Testis (tissue), 2 donors: ENCODE measurements at regions not wholly inside any gene's neighbourhood (a gene's known extent, or its start where the extent isn't known, plus 50 kb on each side); places are given as distances from the start of the nearest gene placed in this dataset.
A peak's percentile ranks its signal among the peaks of the same experiment; 100 is the strongest.
"Not testable (repeated sequence)": the region's sequence is repeated elsewhere in the genome, so short reads cannot be mapped to it uniquely, and the experiment has no call there.

Experiments used
- DNase-seq: peaks from one replicate; pipeline ENCODE4 v3.0.0-alpha.2; 2019
- H3K27ac ChIP-seq, 2 donors: fragments of 200-600 bp; sonication (generic); one replicate each; pipeline ENCODE4 v1.5.1; 2019
- H3K27me3 ChIP-seq: fragments of 200-600 bp; sonication (generic); one replicate; pipeline ENCODE4 v1.5.1; 2019
- H3K36me3 ChIP-seq: fragments of 200-600 bp; sonication (generic); one replicate; pipeline ENCODE4 v1.5.1; 2017; ENCODE audit warnings: low read depth; ENCODE audit errors: missing control alignments
- H3K4me1 ChIP-seq: fragments of 200-600 bp; sonication (generic); one replicate; pipeline ENCODE4 v1.5.1; 2019
- H3K4me3 ChIP-seq, 2 donors: fragments of 200-600 bp; sonication (generic); one replicate each; pipeline ENCODE4 v1.5.1; 2017 to 2019
- H3K9me3 ChIP-seq: fragments of 200-600 bp; sonication (generic); one replicate; pipeline ENCODE4 v1.5.1; 2017
- POLR2A ChIP-seq: fragments of 450-650 bp; IDR thresholded peaks from one replicate; pipeline ENCODE4 v1.6.1; 2017; ENCODE audit warnings: antibody characterized with exemption, mild to moderate bottlenecking, moderate library complexity
- WGBS, 2 donors: methylation state at CpG; one replicate each; pipeline ENCODE4 v1.1.5; 2018; 5-methylcytosine and 5-hydroxymethylcytosine counted together
- intact Hi-C: fragments of 100-400 bp; cut with DNase I; formaldehyde crosslinking; loops from one replicate; pipeline ENCODE4 v1.15.1; 2023; ENCODE audit warnings: low total_unique reads
- TF ChIP-seq, protein P1 (sequence below), 3 experiments: fragments of 450-650 bp in 2 of 3; fragments of 200-600 bp in 1 of 3; sonication (generic) in 1 of 3; IDR thresholded peaks; one replicate each; pipeline ENCODE4 v1.5.1; 2016 to 2019; ENCODE audit warnings: antibody characterized with exemption in 3 of 3, mild to moderate bottlenecking in 2 of 3, moderate library complexity in 1 of 3

- Histone ChIP-seq H3K36me3 (no peaks in the 10 kb centered on the region), H3K4me3 (no peak overlapping the region), H3K4me1 (no peaks in the 10 kb centered on the region), H3K9me3 (no peaks in the 10 kb centered on the region), H3K27ac (peak overlapping the region in 1 of 2 donors; percentile 3), H3K27me3 (no peaks in the 10 kb centered on the region)
- WGBS, 2 donors = 62 to 64% methylated on average over 4 of the region's 4 CpGs
- TF ChIP-seq, protein P1, sequence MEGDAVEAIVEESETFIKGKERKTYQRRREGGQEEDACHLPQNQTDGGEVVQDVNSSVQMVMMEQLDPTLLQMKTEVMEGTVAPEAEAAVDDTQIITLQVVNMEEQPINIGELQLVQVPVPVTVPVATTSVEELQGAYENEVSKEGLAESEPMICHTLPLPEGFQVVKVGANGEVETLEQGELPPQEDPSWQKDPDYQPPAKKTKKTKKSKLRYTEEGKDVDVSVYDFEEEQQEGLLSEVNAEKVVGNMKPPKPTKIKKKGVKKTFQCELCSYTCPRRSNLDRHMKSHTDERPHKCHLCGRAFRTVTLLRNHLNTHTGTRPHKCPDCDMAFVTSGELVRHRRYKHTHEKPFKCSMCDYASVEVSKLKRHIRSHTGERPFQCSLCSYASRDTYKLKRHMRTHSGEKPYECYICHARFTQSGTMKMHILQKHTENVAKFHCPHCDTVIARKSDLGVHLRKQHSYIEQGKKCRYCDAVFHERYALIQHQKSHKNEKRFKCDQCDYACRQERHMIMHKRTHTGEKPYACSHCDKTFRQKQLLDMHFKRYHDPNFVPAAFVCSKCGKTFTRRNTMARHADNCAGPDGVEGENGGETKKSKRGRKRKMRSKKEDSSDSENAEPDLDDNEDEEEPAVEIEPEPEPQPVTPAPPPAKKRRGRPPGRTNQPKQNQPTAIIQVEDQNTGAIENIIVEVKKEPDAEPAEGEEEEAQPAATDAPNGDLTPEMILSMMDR (IDR thresholded peaks at IDR 0.05) = no peak
- TF ChIP-seq POLR2A = no peak
- DNase-seq = no peak
- intact Hi-C loops = no loop called here
Measured at GRCh38 chr10:65793738-65794425, 1132.0 kb upstream of the LRRTM3 start.

DNA sequence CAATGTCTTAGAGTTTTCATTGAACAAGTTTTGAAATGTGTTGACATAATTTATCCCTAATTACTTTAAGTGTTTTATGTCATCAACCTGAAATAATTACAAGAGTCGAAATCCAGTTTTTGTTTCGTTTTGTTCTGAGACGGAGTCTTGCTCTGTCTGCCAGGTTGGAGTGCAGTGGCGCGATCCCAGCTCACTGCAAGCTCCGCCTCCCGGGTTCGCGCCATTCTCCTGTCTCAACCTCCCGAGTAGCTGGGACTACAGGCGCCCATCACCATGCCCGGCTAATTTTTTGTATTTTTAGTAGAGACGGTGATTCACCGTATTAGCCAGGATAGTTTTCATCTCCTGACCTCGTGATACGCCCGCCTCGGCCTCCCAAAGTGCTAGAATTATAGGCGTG lies 1131.0 kb upstream of the LRRTM3 start:
- H3K27ac ChIP-seq, H3K27me3 ChIP-seq, H3K36me3 ChIP-seq, H3K4me1 ChIP-seq, H3K9me3 ChIP-seq, H3K4me3 ChIP-seq, intact Hi-C loops, DNase-seq: not testable (repeated sequence)
- WGBS, 2 donors = 73 to 81% methylated on average over 19 of the region's 19 CpGs

DNA sequence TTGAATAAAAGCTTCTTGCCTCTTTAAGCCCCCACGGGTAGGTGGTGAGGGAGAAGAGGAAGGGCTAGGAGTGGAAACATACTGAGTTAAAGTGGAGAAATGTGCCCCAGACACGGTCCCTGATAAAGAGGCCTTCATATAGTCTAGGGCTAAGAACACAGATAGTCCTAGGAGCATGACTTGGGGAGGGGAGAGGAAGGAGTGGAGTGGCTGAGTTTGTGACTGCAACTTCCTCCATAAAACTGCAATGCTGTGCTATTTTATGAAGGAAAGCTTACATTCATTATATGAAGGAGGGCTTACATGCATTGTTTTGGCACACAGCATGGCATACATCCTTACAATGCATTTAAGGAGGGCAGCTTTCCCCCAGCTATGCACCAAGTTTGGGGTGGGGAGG lies 1129.4 kb upstream of the LRRTM3 start:
- no peak for DNase-seq
- WGBS, 2 donors = 64 to 69% methylated on average over 2 of the region's 2 CpGs
- H3K4me1 ChIP-seq = no peaks in the 10 kb centered on the region
- intact Hi-C loops = no loop called here
- H3K36me3 ChIP-seq = no peaks in the 10 kb centered on the region
- no peak overlapping the region for H3K4me3 ChIP-seq
- no peaks in the 10 kb centered on the region for H3K9me3 ChIP-seq
- H3K27me3 ChIP-seq = no peaks in the 10 kb centered on the region
- no peak overlapping the region for H3K27ac ChIP-seq
- TF ChIP-seq, protein P1 (IDR thresholded peaks at IDR 0.05) = no peak
- no peak for TF ChIP-seq POLR2A

GRCh38 chr10:65798133-65798532 lies 1127.7 kb upstream of the LRRTM3 start:
- Histone ChIP-seq H3K4me1 (no peaks in the 10 kb centered on the region), H3K4me3 (no peak overlapping the region), H3K36me3 (no peaks in the 10 kb centered on the region), H3K9me3 (no peaks in the 10 kb centered on the region), H3K27me3 (no peaks in the 10 kb centered on the region), H3K27ac (no peak overlapping the region)
- intact Hi-C loops = no loop called here
- TF ChIP-seq, protein P1 (IDR thresholded peaks at IDR 0.05) = no peak
- no peak for TF ChIP-seq POLR2A
- WGBS, 2 donors = 77 to 82% methylated on average over 3 of the region's 3 CpGs
- no peak for DNase-seq

GRCh38 chr10:65802391-65802790 lies 1123.4 kb upstream of the LRRTM3 start:
- intact Hi-C loops = no loop called here
- TF ChIP-seq, protein P1 (IDR thresholded peaks at IDR 0.05) = no peak
- TF ChIP-seq POLR2A = no peak
- H3K36me3 ChIP-seq = no peaks in the 10 kb centered on the region
- no peak overlapping the region for H3K4me3 ChIP-seq
- DNase-seq = no peak
- no peaks in the 10 kb centered on the region for H3K4me1 ChIP-seq
- H3K9me3 ChIP-seq = no peaks in the 10 kb centered on the region
- 70 to 84% methylated on average over 2 of the region's 2 CpGs for WGBS, 2 donors
- H3K27ac ChIP-seq = no peak overlapping the region
- H3K27me3 ChIP-seq = no peaks in the 10 kb centered on the region
